ENCODE measurements at regions not wholly inside any gene's neighbourhood (a gene's known extent, or its start where the extent isn't known, plus 50 kb on each side); places are given as distances from the start of the nearest gene placed in this dataset.

DNA sequence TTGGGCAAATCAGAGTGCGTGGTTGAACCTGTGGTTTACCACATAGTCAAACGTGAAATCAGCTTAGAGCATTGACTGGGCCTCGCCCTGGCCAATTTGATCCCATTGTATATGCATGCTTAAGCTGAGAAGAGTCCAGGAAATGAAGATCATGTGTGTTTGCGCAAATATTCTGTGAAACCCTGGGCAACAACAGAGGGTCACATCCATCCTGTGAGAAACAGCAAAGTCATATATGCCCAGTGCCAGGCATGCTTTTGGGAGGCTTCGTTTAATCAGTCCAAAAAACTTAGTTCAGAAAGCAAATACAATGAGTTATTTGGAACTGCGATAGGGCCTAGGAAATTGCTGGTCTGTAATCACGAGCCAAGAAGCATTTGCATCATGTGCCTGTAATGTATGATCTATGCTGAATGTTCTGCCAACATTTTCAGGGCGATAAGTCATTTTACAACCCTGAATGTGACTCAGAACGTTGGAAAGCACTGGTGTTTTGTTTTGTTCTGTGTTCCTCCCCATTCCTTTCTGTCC lies 412.1 kb upstream of the CELF2 start:
- ATAC-seq (replicated peaks in 1 of 2) (no peak), DNase-seq (no peak)
- Mint-ChIP-seq H3K36me3 (ENCODE audit: insufficient read depth in 2 of 2) (no peaks in the 10 kb centered on the region), H3K27ac (no peak overlapping the region), H3K9me3 (peaks cover 2% of the 10 kb centered on the region in 2 donors), H3K27me3 (ENCODE audit: low read depth) (peaks cover 10% of the 10 kb centered on the region), H3K4me3 (no peak overlapping the region), H3K4me1 (ENCODE audit: low read depth) (no peaks in the 10 kb centered on the region)

DNA sequence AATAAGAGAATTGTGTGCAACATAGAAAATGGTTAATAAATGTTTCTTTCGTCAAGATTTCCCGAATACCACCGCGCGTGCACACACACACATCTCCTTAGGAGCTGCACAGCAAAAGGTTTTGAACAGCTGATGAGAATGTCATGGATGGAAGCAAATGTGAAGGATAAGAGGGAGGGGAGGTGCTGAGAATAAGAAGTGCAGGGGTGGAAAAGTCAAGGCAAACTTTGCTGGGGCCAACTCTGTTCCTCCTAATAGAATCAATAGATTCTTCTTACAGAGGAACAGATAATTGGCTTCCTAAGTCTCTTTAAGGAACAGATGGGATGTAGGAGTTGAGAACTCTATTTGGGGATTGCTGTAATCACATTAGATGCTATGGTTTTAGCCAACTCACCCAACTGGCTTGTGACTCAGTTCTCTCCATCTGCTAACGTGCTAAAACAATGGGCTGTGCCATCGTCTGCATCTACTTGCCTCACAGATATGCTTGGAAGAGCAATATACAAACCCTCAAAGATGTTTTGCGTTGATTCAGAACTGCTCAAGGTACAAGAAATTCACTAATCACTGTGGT lies 408.2 kb upstream of the CELF2 start:
- ATAC-seq (replicated peaks in 1 of 2) (no peak), DNase-seq (no peak)
- Mint-ChIP-seq H3K4me1 (ENCODE audit: low read depth) (no peaks in the 10 kb centered on the region), H3K36me3 (ENCODE audit: insufficient read depth in 2 of 2) (no peaks in the 10 kb centered on the region), H3K27me3 (ENCODE audit: low read depth) (peaks cover 13% of the 10 kb centered on the region), H3K27ac (no peak overlapping the region), H3K4me3 (no peak overlapping the region), H3K9me3 (peaks cover 2% of the 10 kb centered on the region in 2 donors)

DNA sequence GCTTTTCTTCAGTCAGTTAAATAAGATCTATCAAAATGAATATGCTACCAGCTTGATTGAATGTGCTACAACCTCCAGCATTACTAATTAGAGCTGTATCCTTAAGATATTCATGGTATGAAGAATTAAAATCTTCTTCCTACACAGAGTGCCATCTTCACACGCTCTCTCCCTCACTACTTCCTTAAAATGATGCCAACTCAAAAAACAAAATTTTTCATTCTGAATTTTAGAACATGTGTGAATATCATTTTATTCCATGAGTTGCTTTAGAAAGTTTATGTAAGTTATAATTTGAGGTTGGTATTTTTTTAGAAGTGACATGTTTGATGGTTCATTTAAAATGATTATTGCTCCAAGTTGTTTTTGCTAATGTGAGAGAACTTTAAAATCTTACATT lies 407.5 kb upstream of the CELF2 start:
- DNase-seq (no peak), ATAC-seq (replicated peaks in 1 of 2) (no peak)
- Mint-ChIP-seq H3K27me3 (ENCODE audit: low read depth) (peaks cover 13% of the 10 kb centered on the region), H3K9me3 (no peaks in the 10 kb centered on the region), H3K4me3 (no peak overlapping the region), H3K27ac (no peak overlapping the region), H3K36me3 (ENCODE audit: insufficient read depth in 2 of 2) (no peaks in the 10 kb centered on the region), H3K4me1 (ENCODE audit: low read depth) (no peaks in the 10 kb centered on the region)

DNA sequence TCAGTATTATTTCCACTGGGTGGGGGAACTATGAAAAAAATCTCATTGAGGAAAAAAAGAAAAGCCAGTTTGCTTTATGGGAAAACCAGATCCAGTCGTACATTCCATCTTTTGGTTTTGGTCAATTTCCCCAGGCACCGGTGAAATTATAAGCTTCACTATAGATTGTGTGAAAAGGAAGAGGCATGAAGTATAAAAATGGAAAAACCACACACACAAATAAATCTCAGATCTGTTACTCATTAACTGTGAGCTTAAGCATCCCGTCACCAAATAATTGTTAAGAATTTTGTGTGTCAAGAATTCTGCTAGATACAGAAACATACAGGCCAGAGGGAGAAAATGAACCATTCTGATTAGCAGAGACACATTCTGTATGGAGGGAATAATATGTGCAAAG lies 405.5 kb upstream of the CELF2 start:
- H3K27me3 Mint-ChIP-seq (ENCODE audit: low read depth) = peaks cover 19% of the 10 kb centered on the region
- no peaks in the 10 kb centered on the region for H3K4me1 Mint-ChIP-seq (ENCODE audit: low read depth)
- DNase-seq (no peak), ATAC-seq (replicated peaks in 1 of 2) (no peak)
- H3K4me3 Mint-ChIP-seq = no peak overlapping the region
- H3K36me3 Mint-ChIP-seq (ENCODE audit: insufficient read depth in 2 of 2) = no peaks in the 10 kb centered on the region
- H3K27ac Mint-ChIP-seq = no peak overlapping the region
- H3K9me3 Mint-ChIP-seq = no peaks in the 10 kb centered on the region

DNA sequence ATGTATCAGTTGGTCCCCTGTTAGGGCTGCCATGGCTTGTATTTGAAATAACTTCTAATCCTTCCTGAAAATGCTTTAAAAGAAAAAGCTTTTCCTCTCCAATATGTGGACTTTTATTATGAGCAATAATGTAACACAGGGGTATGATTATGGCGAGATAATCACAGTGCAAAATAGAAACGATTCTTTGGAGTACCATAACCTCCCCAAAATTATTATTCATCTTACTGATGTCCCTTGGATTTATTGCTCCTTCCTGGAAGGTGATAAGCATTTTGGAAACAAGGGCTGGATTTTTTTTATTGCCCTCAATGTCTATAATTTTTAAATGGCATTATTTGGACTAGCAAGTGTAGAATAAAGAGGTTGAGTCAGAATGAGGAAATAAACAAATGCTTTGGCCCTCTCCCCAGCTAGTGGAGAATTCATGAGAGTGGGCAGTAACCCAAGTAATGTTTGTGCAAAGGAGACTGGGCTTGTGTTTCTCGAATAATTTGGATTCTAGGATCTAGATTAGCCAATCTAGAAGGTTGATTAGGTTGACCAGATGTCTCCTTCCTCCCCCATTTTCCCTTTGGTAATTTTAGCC lies 403.9 kb upstream of the CELF2 start:
- Mint-ChIP-seq H3K27me3 (ENCODE audit: low read depth) (peaks cover 19% of the 10 kb centered on the region), H3K9me3 (no peaks in the 10 kb centered on the region), H3K4me3 (no peak overlapping the region), H3K27ac (no peak overlapping the region), H3K4me1 (ENCODE audit: low read depth) (no peaks in the 10 kb centered on the region), H3K36me3 (ENCODE audit: insufficient read depth in 2 of 2) (no peaks in the 10 kb centered on the region)
- no peak for ATAC-seq (replicated peaks in 1 of 2)
- no peak for DNase-seq

DNA sequence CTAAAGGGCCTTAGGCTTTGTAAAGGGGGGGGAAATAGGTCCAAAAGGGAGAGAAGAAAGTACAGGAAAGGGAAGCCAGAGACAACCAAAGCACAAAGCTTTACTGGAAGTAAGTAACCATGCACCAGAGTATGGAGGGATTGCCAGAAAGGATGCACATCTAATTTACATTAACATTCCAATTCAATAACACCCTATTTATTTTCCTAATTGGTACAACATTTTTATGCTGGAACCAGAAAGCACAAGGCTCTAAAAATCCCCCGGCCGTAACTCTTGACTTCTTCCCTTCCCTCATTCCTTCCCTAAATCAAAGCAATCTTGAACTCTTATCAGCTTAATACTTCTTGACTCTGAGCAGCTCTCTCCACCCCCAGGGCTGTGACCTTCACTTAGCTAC lies 400.0 kb upstream of the CELF2 start:
- no peak overlapping the region for H3K4me3 Mint-ChIP-seq
- no peaks in the 10 kb centered on the region for H3K36me3 Mint-ChIP-seq (ENCODE audit: insufficient read depth in 2 of 2)
- ATAC-seq (replicated peaks in 1 of 2) (no peak), DNase-seq (no peak)
- H3K27me3 Mint-ChIP-seq (ENCODE audit: low read depth) = peaks cover 6% of the 10 kb centered on the region
- no peak overlapping the region for H3K27ac Mint-ChIP-seq
- no peaks in the 10 kb centered on the region for H3K9me3 Mint-ChIP-seq
- no peaks in the 10 kb centered on the region for H3K4me1 Mint-ChIP-seq (ENCODE audit: low read depth)

DNA sequence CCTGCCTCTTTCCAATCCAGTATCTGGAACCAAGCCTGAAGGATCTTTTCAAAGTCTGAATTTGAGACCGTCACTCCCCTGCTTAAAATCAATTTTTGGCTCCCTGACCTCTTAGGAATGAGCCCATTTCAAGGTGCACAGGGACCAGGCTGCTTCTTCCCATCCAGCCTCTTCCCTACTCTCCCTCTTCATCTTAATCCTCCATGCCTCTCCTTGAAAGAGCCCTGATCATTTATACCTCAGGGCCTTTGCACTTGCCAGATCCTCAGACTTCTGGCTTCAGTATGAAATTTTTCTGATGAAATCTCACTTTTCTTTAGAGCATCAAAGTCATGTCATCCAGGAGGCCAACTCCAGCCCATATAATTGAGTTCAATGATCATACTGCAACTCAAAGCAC lies 399.5 kb upstream of the CELF2 start:
- Mint-ChIP-seq H3K4me1 (ENCODE audit: low read depth) (no peaks in the 10 kb centered on the region), H3K4me3 (no peak overlapping the region), H3K36me3 (ENCODE audit: insufficient read depth in 2 of 2) (no peaks in the 10 kb centered on the region), H3K9me3 (no peaks in the 10 kb centered on the region), H3K27me3 (ENCODE audit: low read depth) (peaks cover 6% of the 10 kb centered on the region), H3K27ac (no peak overlapping the region)
- DNase-seq (no peak), ATAC-seq (replicated peaks in 1 of 2) (no peak)

DNA sequence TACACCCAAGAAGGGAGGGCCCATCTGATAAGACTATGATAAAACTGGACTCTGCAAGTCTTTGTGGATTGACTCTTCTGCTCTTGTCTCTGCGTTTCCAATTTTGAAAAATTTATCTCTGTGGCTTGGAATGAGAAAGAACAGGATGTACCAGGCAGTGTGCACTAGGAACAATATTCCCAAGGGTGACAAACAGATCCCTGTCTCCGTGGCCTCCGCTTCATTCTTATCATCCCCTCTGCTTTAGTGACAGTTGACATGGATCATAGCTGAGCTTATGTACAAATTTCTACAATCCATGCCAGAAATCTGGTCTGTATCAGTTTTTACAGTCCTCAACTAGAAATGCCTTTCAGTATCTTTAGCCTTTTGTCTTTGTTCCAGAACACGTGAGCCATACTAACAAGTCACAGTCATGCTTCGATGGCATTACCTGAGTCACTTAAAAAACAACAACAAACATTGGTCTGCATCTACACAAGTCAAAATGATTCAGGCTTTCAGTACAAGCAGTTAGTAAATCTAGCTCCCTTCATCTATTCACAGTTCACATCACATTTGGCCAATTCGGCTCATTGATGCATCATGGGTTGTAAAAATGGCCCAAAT lies 393.6 kb upstream of the CELF2 start:
- DNase-seq (no peak), ATAC-seq (replicated peaks in 1 of 2) (no peak)
- H3K36me3 Mint-ChIP-seq (ENCODE audit: insufficient read depth in 2 of 2) = no peaks in the 10 kb centered on the region
- H3K9me3 Mint-ChIP-seq = no peaks in the 10 kb centered on the region
- peaks cover 6% of the 10 kb centered on the region for H3K27me3 Mint-ChIP-seq (ENCODE audit: low read depth)
- H3K27ac Mint-ChIP-seq = no peak overlapping the region
- no peak overlapping the region for H3K4me3 Mint-ChIP-seq
- H3K4me1 Mint-ChIP-seq (ENCODE audit: low read depth) = no peaks in the 10 kb centered on the region

DNA sequence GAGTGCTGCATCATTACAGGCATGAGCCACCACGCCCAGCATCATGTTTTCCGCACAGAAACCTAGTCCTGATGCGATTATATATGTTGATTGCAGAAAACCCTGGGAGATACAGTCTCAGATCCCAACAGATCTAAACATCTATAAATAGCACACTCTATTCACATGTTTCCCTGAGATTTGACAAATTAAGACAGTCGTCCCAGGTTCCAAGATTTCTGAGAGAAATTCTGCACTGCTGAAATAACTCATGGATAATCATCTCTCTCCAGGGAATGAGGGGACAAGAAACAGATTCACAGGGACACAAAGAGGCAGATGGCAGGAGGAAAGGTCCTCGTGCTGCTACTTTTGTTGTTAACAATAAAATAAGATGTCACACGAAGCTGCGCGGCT lies 393.1 kb upstream of the CELF2 start:
- H3K36me3 Mint-ChIP-seq (ENCODE audit: insufficient read depth in 2 of 2) = no peaks in the 10 kb centered on the region
- no peaks in the 10 kb centered on the region for H3K4me1 Mint-ChIP-seq (ENCODE audit: low read depth)
- H3K27ac Mint-ChIP-seq = no peak overlapping the region
- peaks cover 6% of the 10 kb centered on the region for H3K27me3 Mint-ChIP-seq (ENCODE audit: low read depth)
- no peaks in the 10 kb centered on the region for H3K9me3 Mint-ChIP-seq
- DNase-seq = no peak
- ATAC-seq (replicated peaks in 1 of 2) = no peak
- H3K4me3 Mint-ChIP-seq = no peak overlapping the region

DNA sequence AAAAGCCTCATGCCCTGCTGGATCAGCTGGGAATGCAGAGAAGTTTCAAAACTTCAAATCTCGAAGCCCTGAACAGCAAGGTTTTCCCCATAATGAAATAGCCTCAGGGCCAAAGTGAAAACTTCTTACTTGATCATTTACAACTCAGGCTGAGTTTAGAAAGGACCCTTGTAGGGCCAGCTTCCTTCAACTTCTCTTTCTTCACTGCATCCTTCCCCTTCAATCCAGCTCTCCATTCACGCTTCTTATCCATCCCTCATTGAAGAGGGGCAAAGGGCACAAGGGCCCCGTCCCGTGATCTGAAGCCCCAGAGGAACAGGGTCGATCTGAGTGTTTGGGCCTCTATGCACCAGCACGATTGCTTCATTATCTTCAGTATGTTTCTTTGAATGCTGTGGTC lies 392.2 kb upstream of the CELF2 start:
- Mint-ChIP-seq H3K9me3 (no peaks in the 10 kb centered on the region), H3K27me3 (ENCODE audit: low read depth) (peaks cover 13% of the 10 kb centered on the region), H3K4me1 (ENCODE audit: low read depth) (no peaks in the 10 kb centered on the region), H3K4me3 (no peak overlapping the region), H3K27ac (no peak overlapping the region), H3K36me3 (ENCODE audit: insufficient read depth in 2 of 2) (no peaks in the 10 kb centered on the region)
- DNase-seq (no peak), ATAC-seq (replicated peaks in 1 of 2) (no peak)

DNA sequence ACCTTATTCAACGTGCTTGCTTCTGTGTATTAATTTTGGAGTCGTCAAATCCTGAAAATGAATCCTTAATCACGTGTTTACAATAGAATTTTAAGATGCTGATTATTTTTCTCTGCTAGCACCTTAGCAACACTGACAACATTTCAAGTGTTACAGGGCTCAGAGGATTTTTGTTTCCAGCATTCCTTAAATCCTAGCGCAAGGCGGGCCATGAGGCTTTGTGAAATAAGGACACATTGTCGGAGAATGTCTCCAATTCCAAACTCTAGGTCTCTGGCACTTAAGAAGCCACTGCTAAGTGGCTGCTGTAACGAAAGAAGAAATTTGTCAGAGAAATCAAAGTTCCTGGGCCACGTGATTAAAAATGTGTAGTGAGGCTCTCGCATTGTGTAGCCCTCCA lies 390.9 kb upstream of the CELF2 start:
- peaks cover 14% of the 10 kb centered on the region for H3K27me3 Mint-ChIP-seq (ENCODE audit: low read depth)
- H3K4me3 Mint-ChIP-seq = no peak overlapping the region
- no peak for ATAC-seq (replicated peaks in 1 of 2)
- DNase-seq = no peak
- no peaks in the 10 kb centered on the region for H3K9me3 Mint-ChIP-seq
- H3K36me3 Mint-ChIP-seq (ENCODE audit: insufficient read depth in 2 of 2) = no peaks in the 10 kb centered on the region
- H3K4me1 Mint-ChIP-seq (ENCODE audit: low read depth) = no peaks in the 10 kb centered on the region
- H3K27ac Mint-ChIP-seq = no peak overlapping the region

DNA sequence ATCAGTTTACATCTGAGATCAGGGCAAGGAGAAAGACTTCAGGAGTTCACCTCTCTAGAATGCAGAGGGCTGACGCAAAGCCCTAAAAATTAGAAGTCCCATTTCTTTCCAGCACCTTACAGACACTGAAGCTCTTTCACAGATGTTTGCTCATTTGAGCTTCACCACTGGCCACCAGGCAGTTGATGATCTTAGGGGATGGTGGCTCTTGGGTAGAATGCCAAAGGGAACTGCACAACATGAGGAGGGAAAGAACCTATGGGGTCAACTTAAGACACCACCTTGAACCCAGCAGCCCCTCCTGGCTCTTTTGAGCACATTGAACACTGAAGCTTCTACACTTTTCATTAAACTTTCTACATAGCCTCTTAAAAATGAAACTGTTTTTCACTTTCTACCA lies 390.3 kb upstream of the CELF2 start:
- H3K27ac Mint-ChIP-seq = no peak overlapping the region
- ATAC-seq (replicated peaks in 1 of 2) = no peak
- no peaks in the 10 kb centered on the region for H3K4me1 Mint-ChIP-seq (ENCODE audit: low read depth)
- no peak for DNase-seq
- H3K9me3 Mint-ChIP-seq = no peaks in the 10 kb centered on the region
- H3K36me3 Mint-ChIP-seq (ENCODE audit: insufficient read depth in 2 of 2) = no peaks in the 10 kb centered on the region
- no peak overlapping the region for H3K4me3 Mint-ChIP-seq
- peaks cover 14% of the 10 kb centered on the region for H3K27me3 Mint-ChIP-seq (ENCODE audit: low read depth)

DNA sequence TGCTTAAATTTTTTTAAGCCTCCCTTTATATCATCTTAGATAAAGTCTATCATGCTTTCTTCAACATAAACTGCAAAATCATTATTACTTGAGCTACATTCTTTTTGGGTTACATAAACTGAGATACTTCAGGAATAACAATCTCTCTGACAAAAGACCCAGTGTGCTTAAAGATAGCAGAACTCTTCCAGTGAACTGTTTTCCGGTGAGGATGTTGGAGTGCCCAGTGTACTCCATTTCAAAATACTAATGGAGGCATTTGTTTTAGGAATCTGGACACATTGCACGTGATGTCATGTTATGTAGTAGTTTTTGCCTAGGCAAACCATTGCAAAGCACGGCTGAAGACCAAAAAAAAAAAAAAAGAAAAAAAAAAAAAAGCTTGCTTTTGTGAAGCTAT lies 388.2 kb upstream of the CELF2 start:
- H3K27ac Mint-ChIP-seq = no peak overlapping the region
- no peaks in the 10 kb centered on the region for H3K36me3 Mint-ChIP-seq (ENCODE audit: insufficient read depth in 2 of 2)
- no peaks in the 10 kb centered on the region for H3K9me3 Mint-ChIP-seq
- H3K27me3 Mint-ChIP-seq (ENCODE audit: low read depth) = peaks cover 11% of the 10 kb centered on the region
- ATAC-seq (replicated peaks in 1 of 2) (no peak), DNase-seq (no peak)
- no peak overlapping the region for H3K4me3 Mint-ChIP-seq
- no peaks in the 10 kb centered on the region for H3K4me1 Mint-ChIP-seq (ENCODE audit: low read depth)

DNA sequence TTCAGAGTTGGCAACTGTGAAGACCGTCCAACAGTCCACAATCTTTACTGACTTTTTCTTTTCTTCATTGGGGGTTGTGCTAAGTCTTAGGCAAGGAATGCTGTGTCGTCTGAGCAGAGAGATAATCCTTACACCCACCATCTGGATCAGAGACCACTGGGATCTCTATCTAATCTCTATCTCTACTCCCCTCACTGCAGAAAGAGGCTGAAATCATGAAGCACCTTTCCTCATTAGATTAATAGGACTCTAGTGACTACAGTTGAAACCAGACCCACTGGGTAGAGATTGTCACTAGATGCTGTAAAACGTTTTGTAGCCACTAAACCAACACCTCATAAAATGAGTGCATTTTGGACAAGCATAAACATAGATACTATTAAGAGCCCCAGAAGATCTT lies 387.4 kb upstream of the CELF2 start:
- no peaks in the 10 kb centered on the region for H3K4me1 Mint-ChIP-seq (ENCODE audit: low read depth)
- ATAC-seq (replicated peaks in 1 of 2) = no peak
- no peak for DNase-seq
- H3K27me3 Mint-ChIP-seq (ENCODE audit: low read depth) = peaks cover 7% of the 10 kb centered on the region
- no peaks in the 10 kb centered on the region for H3K9me3 Mint-ChIP-seq
- H3K36me3 Mint-ChIP-seq (ENCODE audit: insufficient read depth in 2 of 2) = no peaks in the 10 kb centered on the region
- no peak overlapping the region for H3K27ac Mint-ChIP-seq
- no peak overlapping the region for H3K4me3 Mint-ChIP-seq

Measured in activated T-cell treated with anti-CD3 and anti-CD28 coated beads, Interleukin-2, amount 50 U/mL, for 72 hours (primary cell).